NCI-H2196 treated with DMSO at 0.1 percent for 48 hours (cell line): ENCODE measurements at regions not wholly inside any gene's neighbourhood (a gene's known extent, or its start where the extent isn't known, plus 50 kb on each side); places are given as distances from the start of the nearest gene placed in this dataset.
"Not testable (repeated sequence)": the region's sequence is repeated elsewhere in the genome, so short reads cannot be mapped to it uniquely, and the experiment has no call there.

Experiments
- DNase-seq: peaks from one replicate; lab custom pipeline; 2025; ENCODE audit not compliant: unreplicated experiment; lab: John Stamatoyannopoulos, UW

- DNase-seq: no peak
Measured at GRCh38 chr1:60679524-60680375, 402.6 kb upstream of the NFIA start.

- no peak for DNase-seq
Measured at GRCh38 chr1:60678802-60679201, 403.6 kb upstream of the NFIA start.

GRCh38 chr1:60678391-60678790 is 404.0 kb upstream of the NFIA start:
- no peak for DNase-seq

- no peak for DNase-seq
Measured at GRCh38 chr1:60672449-60672848, 409.9 kb upstream of the NFIA start.

- no peak for DNase-seq
Measured at GRCh38 chr1:60670302-60670701, 412.1 kb upstream of the NFIA start.

- no peak for DNase-seq
Measured at GRCh38 chr1:60668585-60668984, 413.8 kb upstream of the NFIA start.

GRCh38 chr1:60665311-60665710 is 417.1 kb upstream of the NFIA start:
- DNase-seq: no peak

- DNase-seq: no peak
Measured at GRCh38 chr1:60664086-60664625, 418.2 kb upstream of the NFIA start.

GRCh38 chr1:60662486-60663044 is 419.8 kb upstream of the NFIA start:
- no peak for DNase-seq

GRCh38 chr1:60657926-60658325 is 424.4 kb upstream of the NFIA start:
- no peak for DNase-seq

- no peak for DNase-seq
Measured at GRCh38 chr1:60655679-60656355, 426.5 kb upstream of the NFIA start.

GRCh38 chr1:60640033-60640551 is 442.3 kb upstream of the NFIA start:
- DNase-seq: not testable (repeated sequence)

- no peak for DNase-seq
Measured at GRCh38 chr1:60639287-60639686, 443.1 kb upstream of the NFIA start.

- DNase-seq: no peak
Measured at GRCh38 chr1:60637651-60638050, 444.7 kb upstream of the NFIA start.

- DNase-seq: no peak
Measured at GRCh38 chr1:60636946-60637345, 445.4 kb upstream of the NFIA start.

- DNase-seq: no peak
Measured at GRCh38 chr1:60634106-60634505, 448.3 kb upstream of the NFIA start.

GRCh38 chr1:60622486-60622885 is 459.9 kb upstream of the NFIA start:
- DNase-seq: no peak

- peak; percentile 9 for DNase-seq
Measured at GRCh38 chr1:60621368-60621851, 461.0 kb upstream of the NFIA start.

- DNase-seq: no peak
Measured at GRCh38 chr1:60620087-60620486, 462.3 kb upstream of the NFIA start.

- DNase-seq: no peak
Measured at GRCh38 chr1:60619581-60619980, 462.8 kb upstream of the NFIA start.

GRCh38 chr1:60615666-60616065 is 466.7 kb upstream of the NFIA start:
- no peak for DNase-seq
